IPS-20b (cell line): ENCODE measurements at regions not wholly inside any gene's neighbourhood (a gene's known extent, or its start where the extent isn't known, plus 50 kb on each side); places are given as distances from the start of the nearest gene placed in this dataset.
"Not testable (repeated sequence)": the region's sequence is repeated elsewhere in the genome, so short reads cannot be mapped to it uniquely, and the experiment has no call there.

Experiments
- H3K27ac ChIP-seq: one replicate; pipeline ENCODE4 v1.5.1; 2013; ENCODE audit warnings: low read length
- H3K27me3 ChIP-seq: 2 replicates; pipeline ENCODE4 v1.6.1; 2013; ENCODE audit warnings: mild to moderate bottlenecking, low read length, inconsistent platforms; ENCODE audit not compliant: insufficient read depth
- H3K36me3 ChIP-seq: 2 replicates; pipeline ENCODE4 v1.6.1; 2013; ENCODE audit warnings: low read depth, mild to moderate bottlenecking, inconsistent platforms, low read length, moderate library complexity; ENCODE audit not compliant: insufficient read depth
- H3K4me1 ChIP-seq: 2 replicates; pipeline ENCODE4 v1.6.1; 2013; ENCODE audit warnings: mild to moderate bottlenecking, control low read depth, inconsistent platforms, low read length, moderate library complexity; ENCODE audit not compliant: insufficient read depth
- H3K4me3 ChIP-seq: 2 replicates; pipeline ENCODE4 v1.5.1; 2013; ENCODE audit warnings: mild to moderate bottlenecking, low read length, inconsistent platforms
- H3K9ac ChIP-seq: 2 replicates; pipeline ENCODE4 v1.6.1; 2013; ENCODE audit warnings: low read depth, mild to moderate bottlenecking, inconsistent platforms, low read length, moderate library complexity
- H3K9me3 ChIP-seq: 2 replicates; pipeline ENCODE4 v1.6.1; 2013; ENCODE audit warnings: mild to moderate bottlenecking, low read depth, low read length, inconsistent platforms; ENCODE audit not compliant: insufficient read depth

DNA sequence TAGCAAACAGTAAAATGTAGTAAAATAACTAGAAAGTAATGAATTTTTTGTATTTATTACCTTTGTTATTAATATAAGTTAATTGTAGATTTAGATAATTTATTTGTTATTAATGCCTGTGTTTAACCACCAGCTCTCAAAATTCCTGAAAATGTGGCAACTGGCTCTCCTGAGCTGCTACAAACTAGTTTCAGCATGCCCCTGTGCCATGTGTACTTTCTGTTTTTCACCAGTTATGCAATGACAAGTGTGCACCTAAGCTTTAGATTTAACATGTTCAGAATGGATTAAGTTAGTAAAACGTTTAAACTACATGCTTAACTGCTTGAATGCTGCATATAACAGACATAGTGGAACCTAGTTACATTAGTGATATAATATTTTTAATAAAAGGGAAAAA is 88.1 kb downstream of the POSTN start:
- Histone ChIP-seq H3K27me3 (no peaks in the 10 kb centered on the region), H3K4me3 (no peak overlapping the region), H3K27ac (no peak overlapping the region)

GRCh38 chr13:37505531-37505930 is 93.0 kb downstream of the POSTN start:
- peaks cover 7% of the 10 kb centered on the region; the same call in 1 of the 2 replicates for H3K9me3 ChIP-seq
- no peaks in the 10 kb centered on the region for H3K4me1 ChIP-seq
- H3K9ac ChIP-seq = no peak overlapping the region
- no peaks in the 10 kb centered on the region for H3K36me3 ChIP-seq
- H3K27ac ChIP-seq = no peak overlapping the region
- no peak overlapping the region for H3K4me3 ChIP-seq
- H3K27me3 ChIP-seq = no peaks in the 10 kb centered on the region

More for the DNA sequence above, 88.1 kb downstream of the POSTN start:
- Histone ChIP-seq H3K4me1 (no peaks in the 10 kb centered on the region), H3K36me3 (no peaks in the 10 kb centered on the region), H3K9ac (no peak overlapping the region), H3K9me3 (peaks cover 1% of the 10 kb centered on the region; the same call in 1 of the 2 replicates)

GRCh38 chr13:37504251-37504650 is 94.3 kb downstream of the POSTN start:
- H3K36me3 ChIP-seq = no peaks in the 10 kb centered on the region
- H3K27me3 ChIP-seq = no peaks in the 10 kb centered on the region
- H3K4me1 ChIP-seq = no peaks in the 10 kb centered on the region
- no peak overlapping the region for H3K9ac ChIP-seq
- H3K4me3 ChIP-seq = no peak overlapping the region
- peaks cover 7% of the 10 kb centered on the region; the same call in 1 of the 2 replicates for H3K9me3 ChIP-seq
- no peak overlapping the region for H3K27ac ChIP-seq

GRCh38 chr13:37503287-37503686 is 95.3 kb downstream of the POSTN start:
- H3K27ac ChIP-seq = no peak overlapping the region
- H3K9ac ChIP-seq = no peak overlapping the region
- no peaks in the 10 kb centered on the region for H3K36me3 ChIP-seq
- no peak overlapping the region for H3K4me3 ChIP-seq
- peaks cover 7% of the 10 kb centered on the region; the same call in 1 of the 2 replicates for H3K9me3 ChIP-seq
- no peaks in the 10 kb centered on the region for H3K4me1 ChIP-seq
- no peaks in the 10 kb centered on the region for H3K27me3 ChIP-seq

- not testable (repeated sequence) for H3K27ac ChIP-seq, H3K4me1 ChIP-seq, H3K36me3 ChIP-seq, H3K9ac ChIP-seq, H3K4me3 ChIP-seq, H3K9me3 ChIP-seq, H3K27me3 ChIP-seq
Observed at GRCh38 chr13:37502303-37502993, 96.1 kb downstream of the POSTN start.

DNA sequence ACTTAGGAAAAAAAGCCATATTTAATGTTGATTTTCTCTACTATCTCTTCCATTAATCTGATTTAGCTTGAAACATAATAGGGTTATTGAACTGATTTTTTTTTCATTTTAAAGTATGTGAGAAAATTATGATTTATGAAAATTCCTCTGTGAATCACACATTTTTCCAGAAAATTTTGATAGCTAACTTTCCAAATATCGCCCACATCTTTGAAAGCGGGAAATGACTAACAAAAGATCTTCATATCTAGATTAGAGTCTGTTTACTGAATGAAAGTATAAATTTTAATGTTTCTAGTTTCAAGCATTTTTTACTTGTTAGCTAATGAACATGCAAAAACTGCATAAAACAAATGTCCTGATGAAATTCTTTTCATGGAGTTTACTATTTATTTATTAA is 97.4 kb downstream of the POSTN start:
- H3K4me3 ChIP-seq = no peak overlapping the region
- no peak overlapping the region for H3K27ac ChIP-seq
- no peak overlapping the region for H3K9ac ChIP-seq
- no peaks in the 10 kb centered on the region for H3K27me3 ChIP-seq
- H3K9me3 ChIP-seq = peaks cover 7% of the 10 kb centered on the region; the same call in 1 of the 2 replicates
- no peaks in the 10 kb centered on the region for H3K36me3 ChIP-seq
- no peaks in the 10 kb centered on the region for H3K4me1 ChIP-seq

- Histone ChIP-seq H3K27ac (no peak overlapping the region), H3K27me3 (no peaks in the 10 kb centered on the region), H3K9me3 (no peaks in the 10 kb centered on the region), H3K4me1 (no peaks in the 10 kb centered on the region), H3K9ac (no peak overlapping the region), H3K36me3 (no peaks in the 10 kb centered on the region), H3K4me3 (no peak overlapping the region)
Observed at GRCh38 chr13:37495046-37495445, 103.5 kb downstream of the POSTN start.

- Histone ChIP-seq H3K27me3 (no peaks in the 10 kb centered on the region), H3K9ac (no peak overlapping the region), H3K27ac (no peak overlapping the region), H3K4me3 (no peak overlapping the region), H3K9me3 (no peaks in the 10 kb centered on the region), H3K36me3 (no peaks in the 10 kb centered on the region), H3K4me1 (no peaks in the 10 kb centered on the region)
Observed at GRCh38 chr13:37493775-37494174, 104.8 kb downstream of the POSTN start.

GRCh38 chr13:37492741-37493514 is 105.6 kb downstream of the POSTN start:
- H3K4me3 ChIP-seq = no peak overlapping the region
- H3K27me3 ChIP-seq = no peaks in the 10 kb centered on the region
- no peaks in the 10 kb centered on the region for H3K36me3 ChIP-seq
- no peak overlapping the region for H3K27ac ChIP-seq
- H3K4me1 ChIP-seq = no peaks in the 10 kb centered on the region
- no peaks in the 10 kb centered on the region for H3K9me3 ChIP-seq
- no peak overlapping the region for H3K9ac ChIP-seq

- H3K4me3 ChIP-seq = no peak overlapping the region
- H3K4me1 ChIP-seq = no peaks in the 10 kb centered on the region
- no peaks in the 10 kb centered on the region for H3K27me3 ChIP-seq
- no peaks in the 10 kb centered on the region for H3K36me3 ChIP-seq
- H3K9me3 ChIP-seq = no peaks in the 10 kb centered on the region
- H3K9ac ChIP-seq = no peak overlapping the region
- H3K27ac ChIP-seq = no peak overlapping the region
Observed at GRCh38 chr13:37492075-37492474, 106.5 kb downstream of the POSTN start.

GRCh38 chr13:37491661-37492060 is 106.9 kb downstream of the POSTN start:
- Histone ChIP-seq H3K4me1 (no peaks in the 10 kb centered on the region), H3K27ac (no peak overlapping the region), H3K9ac (no peak overlapping the region), H3K27me3 (no peaks in the 10 kb centered on the region), H3K9me3 (no peaks in the 10 kb centered on the region), H3K36me3 (no peaks in the 10 kb centered on the region), H3K4me3 (no peak overlapping the region)

- Histone ChIP-seq H3K9ac (no peak overlapping the region), H3K36me3 (no peaks in the 10 kb centered on the region), H3K27ac (no peak overlapping the region), H3K4me1 (no peaks in the 10 kb centered on the region), H3K27me3 (no peaks in the 10 kb centered on the region), H3K4me3 (no peak overlapping the region), H3K9me3 (no peaks in the 10 kb centered on the region)
Observed at GRCh38 chr13:37490176-37490779, 108.3 kb downstream of the POSTN start.
